WERI-Rb-1 (cell line): ENCODE measurements at regions not wholly inside any gene's neighbourhood (a gene's known extent, or its start where the extent isn't known, plus 50 kb on each side); places are given as distances from the start of the nearest gene placed in this dataset.
"Not testable (repeated sequence)": the region's sequence is repeated elsewhere in the genome, so short reads cannot be mapped to it uniquely, and the experiment has no call there.

Experiments
- DNase-seq: peaks from one replicate; pipeline ENCODE4 v3.0.0-alpha.2; 2020
- H3K27ac ChIP-seq: fragments of 250-450 bp; sonication (Bioruptor Pico); 2 replicates; pipeline ENCODE4 v1.5.1; 2020; ENCODE audit warnings: mild to moderate bottlenecking, moderate library complexity
- H3K27me3 ChIP-seq: fragments of 250-450 bp; sonication (Bioruptor Pico); 2 replicates; pipeline ENCODE4 v1.5.1; 2021; ENCODE audit warnings: mild to moderate bottlenecking, low read depth, moderate library complexity; ENCODE audit not compliant: insufficient read depth, severe bottlenecking
- H3K36me3 ChIP-seq: fragments of 250-450 bp; sonication (Bioruptor Pico); 2 replicates; pipeline ENCODE4 v1.5.1; 2020; ENCODE audit warnings: mild to moderate bottlenecking, moderate library complexity
- H3K4me3 ChIP-seq: 2 replicates; pipeline ENCODE4 v1.5.1; 2011; ENCODE audit warnings: low read depth, mild to moderate bottlenecking, control low read depth, low read length
- H3K9me3 ChIP-seq: fragments of 250-450 bp; sonication (Bioruptor Pico); 2 replicates; pipeline ENCODE4 v1.5.1; 2021; ENCODE audit warnings: mild to moderate bottlenecking, moderate library complexity; ENCODE audit not compliant: severe bottlenecking
- CTCF ChIP-seq: IDR thresholded peaks from 2 replicates; pipeline ENCODE4 v1.5.1; 2011; ENCODE audit warnings: low read depth, mild to moderate bottlenecking, control low read depth, inconsistent platforms, low read length

- H3K36me3 ChIP-seq: no peaks in the 10 kb centered on the region
- no peak overlapping the region for H3K4me3 ChIP-seq
- DNase-seq: no peak
- H3K9me3 ChIP-seq: peaks cover 4% of the 10 kb centered on the region
- no peak for TF ChIP-seq CTCF
- no peak overlapping the region for H3K27ac ChIP-seq
- peaks cover 88% of the 10 kb centered on the region for H3K27me3 ChIP-seq
Observed at GRCh38 chr4:187118602-187119120, 395.0 kb upstream of the FAT1 start.

GRCh38 chr4:187124331-187124730 is 400.7 kb upstream of the FAT1 start:
- Histone ChIP-seq H3K27ac (no peak overlapping the region), H3K36me3 (no peaks in the 10 kb centered on the region), H3K9me3 (peaks cover 6% of the 10 kb centered on the region), H3K27me3 (peaks cover 89% of the 10 kb centered on the region), H3K4me3 (no peak overlapping the region)
- no peak for TF ChIP-seq CTCF
- DNase-seq: no peak

- H3K27me3 ChIP-seq: peaks cover 90% of the 10 kb centered on the region
- no peak overlapping the region for H3K27ac ChIP-seq
- H3K9me3 ChIP-seq: peaks cover 6% of the 10 kb centered on the region
- no peak overlapping the region for H3K4me3 ChIP-seq
- DNase-seq: no peak
- TF ChIP-seq CTCF: no peak
- H3K36me3 ChIP-seq: no peaks in the 10 kb centered on the region
Observed at GRCh38 chr4:187125062-187125461, 401.4 kb upstream of the FAT1 start.

- H3K9me3 ChIP-seq: peaks cover 3% of the 10 kb centered on the region
- TF ChIP-seq CTCF: no peak
- no peak overlapping the region for H3K4me3 ChIP-seq
- H3K27ac ChIP-seq: no peak overlapping the region
- no peak for DNase-seq
- no peaks in the 10 kb centered on the region for H3K36me3 ChIP-seq
- H3K27me3 ChIP-seq: peaks cover 89% of the 10 kb centered on the region
Observed at GRCh38 chr4:187127456-187127855, 403.8 kb upstream of the FAT1 start.

- no peaks in the 10 kb centered on the region for H3K36me3 ChIP-seq
- no peak for DNase-seq
- H3K4me3 ChIP-seq: no peak overlapping the region
- peaks cover 3% of the 10 kb centered on the region for H3K9me3 ChIP-seq
- no peak for TF ChIP-seq CTCF
- no peak overlapping the region for H3K27ac ChIP-seq
- peaks cover 88% of the 10 kb centered on the region for H3K27me3 ChIP-seq
Observed at GRCh38 chr4:187128222-187128621, 404.6 kb upstream of the FAT1 start.

GRCh38 chr4:187128976-187129375 is 405.3 kb upstream of the FAT1 start:
- peaks cover 3% of the 10 kb centered on the region for H3K9me3 ChIP-seq
- H3K27ac ChIP-seq: no peak overlapping the region
- peaks cover 88% of the 10 kb centered on the region for H3K27me3 ChIP-seq
- no peak for TF ChIP-seq CTCF
- no peak for DNase-seq
- no peaks in the 10 kb centered on the region for H3K36me3 ChIP-seq
- no peak overlapping the region for H3K4me3 ChIP-seq

- H3K4me3 ChIP-seq, H3K9me3 ChIP-seq, H3K36me3 ChIP-seq, H3K27ac ChIP-seq, DNase-seq: not testable (repeated sequence)
- peaks cover 85% of the 10 kb centered on the region for H3K27me3 ChIP-seq
Observed at GRCh38 chr4:187131826-187132225, 408.2 kb upstream of the FAT1 start.
